GM20000 (cell line): ENCODE measurements at regions not wholly inside any gene's neighbourhood (a gene's known extent, or its start where the extent isn't known, plus 50 kb on each side); places are given as distances from the start of the nearest gene placed in this dataset.

ENCODE experiments used
- DNase-seq: peaks from one replicate; pipeline ENCODE4 v3.0.0; 2012; ENCODE audit warnings: low spot score
- TF ChIP-seq, protein P1 (sequence below): IDR thresholded peaks from 2 replicates; pipeline ENCODE4 v1.5.1; 2012; ENCODE audit warnings: mild to moderate bottlenecking, control low read depth; ENCODE audit errors: extremely low read depth, missing control alignments

DNA sequence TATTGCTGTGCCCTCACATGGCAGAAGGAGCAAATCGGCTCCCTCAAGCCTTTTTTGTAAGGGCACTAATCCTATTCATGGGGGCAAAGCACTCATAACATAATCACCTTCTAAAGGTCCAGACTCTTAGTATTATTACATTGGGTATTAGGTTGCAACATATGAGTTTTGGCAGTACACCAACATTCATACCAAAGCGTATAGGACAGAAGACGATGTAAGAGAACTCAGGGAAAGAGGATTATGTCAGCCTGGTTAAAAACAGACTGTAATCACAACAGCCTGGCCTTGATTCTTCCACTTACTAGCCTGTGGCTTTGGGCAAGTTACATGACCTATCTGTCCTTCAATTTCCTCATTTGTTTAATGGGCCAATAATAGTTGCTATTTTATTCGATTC lies 828.5 kb upstream of the NECTIN3 start:
- no peak for DNase-seq
- TF ChIP-seq, protein P1, sequence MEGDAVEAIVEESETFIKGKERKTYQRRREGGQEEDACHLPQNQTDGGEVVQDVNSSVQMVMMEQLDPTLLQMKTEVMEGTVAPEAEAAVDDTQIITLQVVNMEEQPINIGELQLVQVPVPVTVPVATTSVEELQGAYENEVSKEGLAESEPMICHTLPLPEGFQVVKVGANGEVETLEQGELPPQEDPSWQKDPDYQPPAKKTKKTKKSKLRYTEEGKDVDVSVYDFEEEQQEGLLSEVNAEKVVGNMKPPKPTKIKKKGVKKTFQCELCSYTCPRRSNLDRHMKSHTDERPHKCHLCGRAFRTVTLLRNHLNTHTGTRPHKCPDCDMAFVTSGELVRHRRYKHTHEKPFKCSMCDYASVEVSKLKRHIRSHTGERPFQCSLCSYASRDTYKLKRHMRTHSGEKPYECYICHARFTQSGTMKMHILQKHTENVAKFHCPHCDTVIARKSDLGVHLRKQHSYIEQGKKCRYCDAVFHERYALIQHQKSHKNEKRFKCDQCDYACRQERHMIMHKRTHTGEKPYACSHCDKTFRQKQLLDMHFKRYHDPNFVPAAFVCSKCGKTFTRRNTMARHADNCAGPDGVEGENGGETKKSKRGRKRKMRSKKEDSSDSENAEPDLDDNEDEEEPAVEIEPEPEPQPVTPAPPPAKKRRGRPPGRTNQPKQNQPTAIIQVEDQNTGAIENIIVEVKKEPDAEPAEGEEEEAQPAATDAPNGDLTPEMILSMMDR = no peak

DNA sequence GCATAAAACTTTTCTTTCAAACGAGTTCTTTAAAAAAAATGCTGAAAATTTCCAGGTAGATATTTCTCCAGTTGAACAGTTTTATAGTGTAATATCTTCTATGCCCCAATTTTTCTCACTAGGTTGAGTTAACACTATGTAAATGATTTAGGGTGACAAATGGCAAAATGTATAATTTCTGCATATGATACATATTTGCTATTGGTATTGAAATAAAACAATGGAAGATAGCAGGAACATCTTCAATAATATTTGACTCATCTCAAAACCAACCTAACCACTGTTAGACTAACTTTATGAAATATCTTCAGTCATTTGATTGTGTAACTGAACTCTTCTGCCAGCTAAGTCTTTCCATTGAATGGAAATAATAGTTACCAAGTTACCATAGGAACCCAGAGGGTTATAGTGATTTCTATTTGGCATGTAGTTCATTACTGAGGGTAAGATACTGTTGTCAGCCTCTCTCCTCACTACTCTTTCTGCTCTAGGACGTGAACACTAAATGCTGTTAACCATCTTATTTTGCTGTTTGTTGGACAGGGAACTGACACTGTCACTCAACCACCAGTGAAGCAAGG lies 824.7 kb upstream of the NECTIN3 start:
- DNase-seq = no peak
- TF ChIP-seq, protein P1 = no peak

DNA sequence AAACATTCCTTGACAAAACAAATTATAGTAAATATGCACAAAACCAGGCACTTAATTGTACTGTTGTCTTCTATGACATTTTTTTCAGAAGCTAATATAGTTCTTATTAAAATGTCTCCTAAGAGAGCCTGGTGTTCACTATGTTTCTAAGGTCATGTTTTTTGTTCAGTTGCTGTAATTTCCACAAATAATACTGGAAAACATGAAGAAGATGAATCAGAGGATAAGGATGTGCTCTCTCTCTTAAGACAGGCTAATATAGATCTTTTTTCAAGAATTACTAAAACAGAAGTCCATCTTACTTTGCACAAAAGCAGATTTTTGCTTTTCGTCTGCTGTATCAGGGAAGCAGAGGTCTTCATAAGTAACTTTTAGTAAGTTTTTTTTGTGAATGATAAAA lies 823.0 kb upstream of the NECTIN3 start:
- DNase-seq = no peak
- TF ChIP-seq, protein P1 = no peak

DNA sequence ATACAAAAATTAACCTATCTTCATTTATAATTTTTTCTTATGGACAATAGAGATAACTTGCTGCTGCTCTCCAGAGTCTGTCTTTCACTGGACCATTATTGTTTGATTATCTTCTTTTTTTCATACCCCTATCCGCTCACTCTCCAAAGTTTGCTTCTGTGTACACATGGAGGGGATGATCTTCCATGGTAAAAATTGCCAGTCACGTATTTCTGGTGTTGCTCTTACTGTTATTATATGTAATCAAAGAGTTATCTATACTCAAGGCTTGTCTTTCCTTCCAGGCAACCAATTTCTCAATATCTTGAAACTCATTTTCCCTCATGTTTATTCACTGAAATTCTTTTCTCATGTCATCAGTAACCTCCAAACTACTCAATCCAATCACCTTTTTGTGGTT lies 817.8 kb upstream of the NECTIN3 start:
- no peak for DNase-seq
- TF ChIP-seq, protein P1 = no peak

DNA sequence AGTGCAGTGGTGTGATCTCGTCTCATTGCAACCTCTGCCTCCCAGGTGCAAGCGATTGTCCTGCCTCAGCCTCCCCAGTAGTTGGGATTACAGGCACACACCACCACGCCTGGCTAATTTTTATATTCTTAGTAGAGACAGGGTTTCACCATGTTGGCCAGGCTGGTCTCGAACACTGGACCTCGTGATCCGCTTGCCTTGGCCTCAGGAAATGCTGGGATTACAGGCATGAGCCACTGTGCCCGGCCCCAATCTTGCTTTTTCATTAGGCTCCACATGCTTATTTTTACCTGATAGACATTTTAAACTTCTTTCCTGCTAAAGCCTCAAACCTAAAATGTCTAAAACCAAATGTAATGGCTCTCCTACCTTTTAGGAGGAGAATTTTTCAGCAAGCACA lies 817.0 kb upstream of the NECTIN3 start:
- DNase-seq = no peak
- TF ChIP-seq, protein P1 = no peak

DNA sequence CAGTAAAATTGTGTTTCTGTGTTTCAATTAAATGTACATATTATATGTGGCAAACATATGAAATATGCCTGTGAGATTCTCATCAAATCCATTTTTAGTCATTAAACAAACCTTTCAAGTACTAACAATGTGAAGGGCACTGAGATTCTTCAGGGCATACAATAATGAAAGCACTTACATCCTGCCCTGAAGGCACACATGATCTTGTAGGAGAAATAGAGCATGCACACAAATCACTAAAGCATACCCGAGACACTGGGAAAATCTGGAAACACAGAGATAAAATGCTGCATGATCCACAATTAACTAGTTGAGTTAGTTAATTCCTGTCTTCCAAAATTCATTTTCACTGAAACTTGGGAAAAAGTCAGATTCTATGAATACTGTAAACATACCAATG lies 810.5 kb upstream of the NECTIN3 start:
- no peak for DNase-seq
- TF ChIP-seq, protein P1 = no peak

DNA sequence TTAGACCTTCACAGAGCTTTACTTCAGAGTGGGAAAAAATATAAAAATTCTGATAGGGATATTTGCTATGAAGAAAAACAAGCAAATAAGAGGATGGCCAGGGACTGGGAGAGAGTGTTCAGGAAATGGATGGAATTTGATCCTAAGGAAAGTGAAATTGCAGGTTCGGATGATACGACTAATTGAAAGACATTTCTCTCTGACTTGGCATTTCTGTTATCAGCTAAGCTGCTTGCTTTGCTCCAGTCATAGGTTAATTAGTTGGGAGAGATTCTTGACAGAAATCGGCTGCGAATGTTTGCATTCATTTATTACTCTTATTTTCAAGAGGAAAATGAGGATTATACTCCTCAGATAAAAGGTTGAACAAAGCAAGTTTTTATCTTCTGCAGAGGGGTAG lies 808.7 kb upstream of the NECTIN3 start:
- no peak for DNase-seq
- TF ChIP-seq, protein P1 = no peak
